ENCODE measurements at regions not wholly inside any gene's neighbourhood (a gene's known extent, or its start where the extent isn't known, plus 50 kb on each side); places are given as distances from the start of the nearest gene placed in this dataset.

GRCh38 chr17:70878879-70879278 is 709.5 kb downstream of the KCNJ2 start:
- CTCF ChIA-PET (ENCODE audit: partially characterized antibody) = interaction anchor here (0.6 to 2.0 kb wide), 4 partner anchors 17 to 205 kb away, joined by 3 to 4 read pairs (median 4); no protein-coding TSS in a partner anchor
- Histone ChIP-seq H4K20me1 (replicated peaks in 1 of 2; ENCODE audit: control insufficient read depth in 1 of 2, insufficient read depth in 2 of 2, low read length in 2 of 2) (no peaks in the 10 kb centered on the region), H3K56ac (replicated peaks; ENCODE audit: insufficient read length, low read depth, low read length) (no peak overlapping the region), H3K4me1 (replicated peaks in 1 of 4; ENCODE audit: control insufficient read depth in 3 of 4, insufficient read depth in 4 of 4, low read length in 3 of 4) (no peaks in the 10 kb centered on the region; a peak in 3 of 7 replicates), H2AK5ac (ENCODE audit: low read depth, low read length) (no peak overlapping the region), H3K9ac (replicated peaks in 1 of 4; ENCODE audit: extremely low read depth in 1 of 4, low read depth in 3 of 4, low read length in 3 of 4) (no peak overlapping the region), H2AFZ (ENCODE audit: low read length) (no peak overlapping the region), H3K23ac (ENCODE audit: insufficient read length) (no peak overlapping the region), H3K4me2 (ENCODE audit: insufficient read depth in 1 of 2, low read depth in 2 of 2, low read length in 2 of 2) (no peak overlapping the region), H2BK15ac (ENCODE audit: low read length) (no peak overlapping the region), H3K79me1 (ENCODE audit: low read depth, low read length) (no peaks in the 10 kb centered on the region), H3K9me3 (ENCODE audit: insufficient read depth in 2 of 2, low read depth in 1 of 2, low read length in 1 of 2) (no peaks in the 10 kb centered on the region), H3K23me2 (ENCODE audit: low read depth, low read length) (no peaks in the 10 kb centered on the region), H3K36me3 (ENCODE audit: control insufficient read depth in 2 of 4, insufficient read depth in 4 of 4, low read length in 3 of 4) (no peaks in the 10 kb centered on the region), H4K8ac (ENCODE audit: extremely low read depth, insufficient read depth, low read length) (no peak overlapping the region), H3K4ac (replicated peaks; ENCODE audit: insufficient read length, low read depth, low read length) (no peak overlapping the region), H4K91ac (replicated peaks; ENCODE audit: insufficient read length, low read length) (no peak overlapping the region), H2BK20ac (ENCODE audit: low read length) (no peak overlapping the region), H2BK120ac (replicated peaks; ENCODE audit: low read depth, low read length) (no peak overlapping the region), H3K27ac (ENCODE audit: low read depth, low read length) (no peak overlapping the region), H4K5ac (ENCODE audit: insufficient read length, low read depth, low read length) (no peak overlapping the region), H2BK12ac (ENCODE audit: low read depth, low read length) (no peak overlapping the region), H3K18ac (ENCODE audit: extremely low read depth, low read length) (no peak overlapping the region), H3K14ac (ENCODE audit: insufficient read length) (no peak overlapping the region), H2BK5ac (ENCODE audit: low read depth, low read length) (no peak overlapping the region), H3K27me3 (replicated peaks in 1 of 4; ENCODE audit: control insufficient read depth in 3 of 4, extremely low read depth in 1 of 4, insufficient read depth in 3 of 4, low read length in 3 of 4) (no peaks in the 10 kb centered on the region), H3K4me3 (ENCODE audit: extremely low read depth in 1 of 4, insufficient read depth in 2 of 4, low read depth in 3 of 4, low read length in 4 of 4) (no peak overlapping the region), H3K79me2 (ENCODE audit: control insufficient read depth in 1 of 2, insufficient read depth in 2 of 2, low read length in 2 of 2) (no peaks in the 10 kb centered on the region)
- TF ChIP-seq SP1 (IDR thresholded peaks at IDR 0.05; ENCODE audit: low read depth, low read length) (no peak), EP300 (IDR thresholded peaks at IDR 0.05; ENCODE audit: borderline replicate concordance in 1 of 2, low read depth in 2 of 2, low read length in 2 of 2) (no peak), MAX (IDR thresholded peaks at IDR 0.05) (no peak), JUN (IDR thresholded peaks at IDR 0.05; ENCODE audit: low read depth, low read length) (no peak), PHF8 (conservative IDR thresholded peaks at IDR 0.05; ENCODE audit: low read depth, low read length) (no peak), RXRA (IDR thresholded peaks at IDR 0.05; ENCODE audit: insufficient read depth, low read depth, low read length) (no peak), BRCA1 (IDR thresholded peaks at IDR 0.05; ENCODE audit: low read depth, low read length) (no peak), FOSL1 (IDR thresholded peaks at IDR 0.05; ENCODE audit: insufficient read depth, low read depth, low read length) (no peak), SIX5 (IDR thresholded peaks at IDR 0.05; ENCODE audit: low read depth, low read length) (no peak), POLR2A (IDR thresholded peaks at IDR 0.05; ENCODE audit: control extremely low read depth in 1 of 2, low read depth in 2 of 2, low read length in 2 of 2) (no peak), GTF2F1 (IDR thresholded peaks at IDR 0.05; ENCODE audit: borderline replicate concordance, low read depth, low read length) (no peak)
- DNase-seq (ENCODE audit: low read depth in 1 of 2, low spot score in 2 of 2) (no peak), FAIRE-seq (no peak)
- WGBS, 2 experiments (ENCODE audit: extremely low coverage in 1 of 2, insufficient coverage in 1 of 2, insufficient read length in 1 of 2, insufficient replicate concordance in 2 of 2, low coverage in 1 of 2, low lambda C conversion rate in 2 of 2, missing lambda C conversion rate in 1 of 2) = 90% methylated on average over 2 of the region's 2 CpGs; no CpG with 5 or more reads in 1 of the 2 experiments
- POLR2A ChIA-PET (ENCODE audit: partially characterized antibody) = no interaction called here
